ENCODE measurements at regions not wholly inside any gene's neighbourhood (a gene's known extent, or its start where the extent isn't known, plus 50 kb on each side); places are given as distances from the start of the nearest gene placed in this dataset.

- TF ChIP-seq EP300 (IDR thresholded peaks at IDR 0.05; ENCODE audit: borderline replicate concordance in 1 of 2, low read depth in 2 of 2, low read length in 2 of 2) (no peak), ATF3 (IDR thresholded peaks at IDR 0.05; ENCODE audit: insufficient read depth, low read depth, low read length) (no peak), BRCA1 (IDR thresholded peaks at IDR 0.05; ENCODE audit: low read depth, low read length) (no peak), CHD2 (IDR thresholded peaks at IDR 0.05; ENCODE audit: low read length) (no peak), RAD21 (IDR thresholded peaks at IDR 0.05 in 1 of 2, conservative IDR thresholded peaks at IDR 0.05 in 1 of 2; ENCODE audit: low read depth in 2 of 2, low read length in 2 of 2) (no peak), BACH1 (IDR thresholded peaks at IDR 0.05; ENCODE audit: low read length) (no peak), POLR2AphosphoS5 (IDR thresholded peaks at IDR 0.05; ENCODE audit: low read depth, low read length) (no peak), USF2 (IDR thresholded peaks at IDR 0.05; ENCODE audit: low read length) (no peak), GABPA (IDR thresholded peaks at IDR 0.05; ENCODE audit: borderline replicate concordance, insufficient read depth, low read length) (no peak), GTF2F1 (IDR thresholded peaks at IDR 0.05; ENCODE audit: borderline replicate concordance, low read depth, low read length) (no peak), POLR2A (IDR thresholded peaks at IDR 0.05; ENCODE audit: control extremely low read depth in 1 of 2, low read depth in 2 of 2, low read length in 2 of 2) (no peak), TBP (IDR thresholded peaks at IDR 0.05; ENCODE audit: low read depth, low read length) (no peak)
- TF ChIP-seq, protein P1, sequence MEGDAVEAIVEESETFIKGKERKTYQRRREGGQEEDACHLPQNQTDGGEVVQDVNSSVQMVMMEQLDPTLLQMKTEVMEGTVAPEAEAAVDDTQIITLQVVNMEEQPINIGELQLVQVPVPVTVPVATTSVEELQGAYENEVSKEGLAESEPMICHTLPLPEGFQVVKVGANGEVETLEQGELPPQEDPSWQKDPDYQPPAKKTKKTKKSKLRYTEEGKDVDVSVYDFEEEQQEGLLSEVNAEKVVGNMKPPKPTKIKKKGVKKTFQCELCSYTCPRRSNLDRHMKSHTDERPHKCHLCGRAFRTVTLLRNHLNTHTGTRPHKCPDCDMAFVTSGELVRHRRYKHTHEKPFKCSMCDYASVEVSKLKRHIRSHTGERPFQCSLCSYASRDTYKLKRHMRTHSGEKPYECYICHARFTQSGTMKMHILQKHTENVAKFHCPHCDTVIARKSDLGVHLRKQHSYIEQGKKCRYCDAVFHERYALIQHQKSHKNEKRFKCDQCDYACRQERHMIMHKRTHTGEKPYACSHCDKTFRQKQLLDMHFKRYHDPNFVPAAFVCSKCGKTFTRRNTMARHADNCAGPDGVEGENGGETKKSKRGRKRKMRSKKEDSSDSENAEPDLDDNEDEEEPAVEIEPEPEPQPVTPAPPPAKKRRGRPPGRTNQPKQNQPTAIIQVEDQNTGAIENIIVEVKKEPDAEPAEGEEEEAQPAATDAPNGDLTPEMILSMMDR (IDR thresholded peaks at IDR 0.05; ENCODE audit: control extremely low read depth in 1 of 3, insufficient read depth in 1 of 3, low read depth in 1 of 3, low read length in 3 of 3) = no peak
Measured at GRCh38 chr1:61538228-61538627, 186.7 kb downstream of the TM2D1 start.
